ENCODE measurements at regions not wholly inside any gene's neighbourhood (a gene's known extent, or its start where the extent isn't known, plus 50 kb on each side); places are given as distances from the start of the nearest gene placed in this dataset.

- Histone ChIP-seq H3K4me3 (replicated peaks; ENCODE audit: insufficient read depth, low read length) (no peak overlapping the region), H3K27ac (replicated peaks) (no peak overlapping the region)
- DNase-seq (ENCODE audit: low read depth in 1 of 2, low spot score in 1 of 2), result no peak
Observed at GRCh38 chr22:48591286-48592065, 1236.2 kb downstream of the BRD1 start.

GRCh38 chr22:48589901-48590300 lies 1237.8 kb downstream of the BRD1 start:
- no peaks in the 10 kb centered on the region for H3K27me3 ChIP-seq (ENCODE audit: insufficient read depth, poor library complexity, severe bottlenecking)
- TF ChIP-seq CTCF (IDR thresholded peaks at IDR 0.05; ENCODE audit: insufficient read depth, low read length) (no peak), SPI1 (IDR thresholded peaks at IDR 0.05; ENCODE audit: borderline replicate concordance, low read depth) (no peak), GABPA (IDR thresholded peaks at IDR 0.05; ENCODE audit: low read depth) (no peak), REST (IDR thresholded peaks at IDR 0.05; ENCODE audit: insufficient replicate concordance, low read depth) (no peak), POLR2AphosphoS5 (IDR thresholded peaks at IDR 0.05; ENCODE audit: low read depth) (no peak)
- no peak overlapping the region for H3K4me3 ChIP-seq (replicated peaks; ENCODE audit: insufficient read depth, low read length)
- no peak for DNase-seq (ENCODE audit: low read depth in 1 of 2, low spot score in 1 of 2)
- H3K27ac ChIP-seq (replicated peaks), result no peak overlapping the region

More at GRCh38 chr22:48591286-48592065, 1236.2 kb downstream of the BRD1 start:
- no peaks in the 10 kb centered on the region for H3K27me3 ChIP-seq (ENCODE audit: insufficient read depth, poor library complexity, severe bottlenecking)
- TF ChIP-seq REST (IDR thresholded peaks at IDR 0.05; ENCODE audit: insufficient replicate concordance, low read depth) (no peak), GABPA (IDR thresholded peaks at IDR 0.05; ENCODE audit: low read depth) (no peak), CTCF (IDR thresholded peaks at IDR 0.05; ENCODE audit: insufficient read depth, low read length) (no peak), SPI1 (IDR thresholded peaks at IDR 0.05; ENCODE audit: borderline replicate concordance, low read depth) (no peak), POLR2AphosphoS5 (IDR thresholded peaks at IDR 0.05; ENCODE audit: low read depth) (no peak)

GRCh38 chr22:48588878-48589450 lies 1238.7 kb downstream of the BRD1 start:
- no peaks in the 10 kb centered on the region for H3K27me3 ChIP-seq (ENCODE audit: insufficient read depth, poor library complexity, severe bottlenecking)
- TF ChIP-seq POLR2AphosphoS5 (IDR thresholded peaks at IDR 0.05; ENCODE audit: low read depth) (no peak), GABPA (IDR thresholded peaks at IDR 0.05; ENCODE audit: low read depth) (no peak), CTCF (IDR thresholded peaks at IDR 0.05; ENCODE audit: insufficient read depth, low read length) (no peak), SPI1 (IDR thresholded peaks at IDR 0.05; ENCODE audit: borderline replicate concordance, low read depth) (no peak), REST (IDR thresholded peaks at IDR 0.05; ENCODE audit: insufficient replicate concordance, low read depth) (no peak)
- H3K4me3 ChIP-seq (replicated peaks; ENCODE audit: insufficient read depth, low read length), result no peak overlapping the region
- no peak for DNase-seq (ENCODE audit: low read depth in 1 of 2, low spot score in 1 of 2)
- no peak overlapping the region for H3K27ac ChIP-seq (replicated peaks)

All from HL-60 (cell line).